ENCODE measurements at regions not wholly inside any gene's neighbourhood (a gene's known extent, or its start where the extent isn't known, plus 50 kb on each side); places are given as distances from the start of the nearest gene placed in this dataset.
"Not testable (repeated sequence)": the region's sequence is repeated elsewhere in the genome, so short reads cannot be mapped to it uniquely, and the experiment has no call there.

DNA sequence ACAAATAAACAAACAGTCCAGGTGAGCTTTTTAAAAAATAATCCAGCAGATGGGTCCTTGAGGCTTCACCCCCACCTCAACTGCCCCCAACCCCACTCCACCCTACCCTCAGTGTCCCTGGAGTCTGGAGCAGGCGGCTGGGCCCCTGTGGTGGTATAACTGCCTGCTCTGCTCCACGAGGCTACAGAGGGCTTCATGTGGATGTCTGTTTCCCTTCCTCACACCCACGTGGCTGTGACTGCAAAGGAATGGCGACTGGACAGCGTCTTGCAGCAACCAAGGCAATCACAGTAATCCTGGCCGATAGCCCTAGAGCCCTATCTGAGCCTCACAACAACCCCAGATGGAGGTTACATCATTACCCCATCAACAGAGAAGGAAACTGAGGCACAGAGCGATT is 76.5 kb downstream of the SLC2A10 start:
- intact Hi-C loops (cut with DNase I, micrococcal nuclease), result no loop called here
- no peaks in the 10 kb centered on the region for H3K36me3 ChIP-seq (ENCODE audit: low read depth)
- ATAC-seq (no peak), DNase-seq (no peak)
- H3K4me1 ChIP-seq (ENCODE audit: low read depth), result no peaks in the 10 kb centered on the region
- no peak overlapping the region for H3K4me3 ChIP-seq
- TF ChIP-seq, protein P1, sequence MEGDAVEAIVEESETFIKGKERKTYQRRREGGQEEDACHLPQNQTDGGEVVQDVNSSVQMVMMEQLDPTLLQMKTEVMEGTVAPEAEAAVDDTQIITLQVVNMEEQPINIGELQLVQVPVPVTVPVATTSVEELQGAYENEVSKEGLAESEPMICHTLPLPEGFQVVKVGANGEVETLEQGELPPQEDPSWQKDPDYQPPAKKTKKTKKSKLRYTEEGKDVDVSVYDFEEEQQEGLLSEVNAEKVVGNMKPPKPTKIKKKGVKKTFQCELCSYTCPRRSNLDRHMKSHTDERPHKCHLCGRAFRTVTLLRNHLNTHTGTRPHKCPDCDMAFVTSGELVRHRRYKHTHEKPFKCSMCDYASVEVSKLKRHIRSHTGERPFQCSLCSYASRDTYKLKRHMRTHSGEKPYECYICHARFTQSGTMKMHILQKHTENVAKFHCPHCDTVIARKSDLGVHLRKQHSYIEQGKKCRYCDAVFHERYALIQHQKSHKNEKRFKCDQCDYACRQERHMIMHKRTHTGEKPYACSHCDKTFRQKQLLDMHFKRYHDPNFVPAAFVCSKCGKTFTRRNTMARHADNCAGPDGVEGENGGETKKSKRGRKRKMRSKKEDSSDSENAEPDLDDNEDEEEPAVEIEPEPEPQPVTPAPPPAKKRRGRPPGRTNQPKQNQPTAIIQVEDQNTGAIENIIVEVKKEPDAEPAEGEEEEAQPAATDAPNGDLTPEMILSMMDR (IDR thresholded peaks at IDR 0.05), result no peak
- no peaks in the 10 kb centered on the region for H3K9me3 ChIP-seq

- no peak for DNase-seq
- Histone ChIP-seq H3K9me3 (no peaks in the 10 kb centered on the region), H3K36me3 (ENCODE audit: low read depth) (no peaks in the 10 kb centered on the region), H3K4me3 (no peak overlapping the region), H3K4me1 (ENCODE audit: low read depth) (no peaks in the 10 kb centered on the region)
- ATAC-seq, result no peak
- intact Hi-C loops (cut with DNase I, micrococcal nuclease), result no loop called here
- TF ChIP-seq, protein P1 (IDR thresholded peaks at IDR 0.05), result no peak
Observed at GRCh38 chr20:46786566-46786965, 77.1 kb downstream of the SLC2A10 start.

- H3K9me3 ChIP-seq, result no peaks in the 10 kb centered on the region
- ATAC-seq, result no peak
- TF ChIP-seq, protein P1 (IDR thresholded peaks at IDR 0.05), result no peak
- no peak for DNase-seq
- H3K36me3 ChIP-seq (ENCODE audit: low read depth), result no peaks in the 10 kb centered on the region
- intact Hi-C loops (cut with DNase I, micrococcal nuclease), result no loop called here
- H3K4me3 ChIP-seq, result no peak overlapping the region
- no peaks in the 10 kb centered on the region for H3K4me1 ChIP-seq (ENCODE audit: low read depth)
Observed at GRCh38 chr20:46787991-46788762, 78.7 kb downstream of the SLC2A10 start.

DNA sequence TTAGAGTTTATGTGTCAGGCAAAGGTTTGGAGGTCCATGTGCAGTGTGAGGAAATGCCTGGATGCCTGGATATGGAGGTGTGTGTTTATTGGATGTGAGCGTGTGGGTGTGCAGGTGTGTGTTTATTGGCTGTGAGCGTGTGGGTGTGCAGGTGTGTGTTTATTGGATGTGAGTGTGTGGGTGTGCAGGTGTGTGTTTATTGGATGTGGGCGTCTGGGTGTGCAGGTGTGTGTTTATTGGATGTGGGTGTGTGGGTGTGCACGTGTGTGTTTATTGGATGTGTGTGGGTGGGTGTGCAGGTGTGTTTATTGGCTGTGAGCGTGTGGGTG is 79.3 kb downstream of the SLC2A10 start:
- H3K4me1 ChIP-seq (ENCODE audit: low read depth); intact Hi-C loops (cut with DNase I, micrococcal nuclease); ATAC-seq; H3K4me3 ChIP-seq; H3K9me3 ChIP-seq; H3K36me3 ChIP-seq (ENCODE audit: low read depth); DNase-seq: not testable (repeated sequence)

- DNase-seq (no peak), ATAC-seq (no peak)
- no peaks in the 10 kb centered on the region for H3K4me1 ChIP-seq (ENCODE audit: low read depth)
- H3K36me3 ChIP-seq (ENCODE audit: low read depth), result no peaks in the 10 kb centered on the region
- no peaks in the 10 kb centered on the region for H3K9me3 ChIP-seq
- intact Hi-C loops (cut with DNase I, micrococcal nuclease), result no loop called here
- no peak overlapping the region for H3K4me3 ChIP-seq
- TF ChIP-seq, protein P1 (IDR thresholded peaks at IDR 0.05), result no peak
Observed at GRCh38 chr20:46789339-46790028, 80.0 kb downstream of the SLC2A10 start.

DNA sequence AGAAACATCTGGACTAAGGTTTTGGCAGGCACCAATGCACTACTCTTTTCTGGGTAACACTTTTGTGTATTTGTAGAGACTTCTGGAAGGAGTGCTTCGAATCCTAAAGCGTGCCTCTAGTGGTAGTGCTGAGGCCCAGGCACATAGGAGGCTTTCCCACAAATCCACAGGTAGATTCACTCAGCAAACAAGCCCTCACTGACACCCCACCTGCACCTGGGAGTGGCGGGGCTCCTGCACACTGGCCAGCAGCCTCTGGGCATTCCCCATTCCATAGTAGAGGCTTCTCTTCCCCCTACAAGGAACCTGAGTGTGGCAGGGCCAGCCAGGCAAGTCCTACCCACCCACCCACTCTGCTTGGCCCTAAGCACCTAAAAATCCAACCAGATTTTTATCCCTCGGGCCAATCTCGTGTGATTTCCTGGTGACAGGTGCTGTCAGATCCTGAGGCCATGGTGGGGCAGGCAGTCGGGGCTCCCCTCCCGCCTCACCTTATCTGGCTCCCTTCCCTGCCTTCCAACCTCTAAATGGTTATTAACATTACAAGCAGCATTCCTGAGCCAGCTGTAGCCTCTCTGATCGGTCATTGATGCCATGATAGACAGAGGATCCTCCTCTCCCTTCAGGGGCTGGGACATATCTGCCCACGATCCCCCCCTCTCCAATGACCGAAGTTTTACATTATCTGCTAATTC is 82.4 kb downstream of the SLC2A10 start:
- no peaks in the 10 kb centered on the region for H3K4me1 ChIP-seq (ENCODE audit: low read depth)
- DNase-seq (no peak), ATAC-seq (no peak)
- TF ChIP-seq, protein P1 (IDR thresholded peaks at IDR 0.05), result no peak
- no peaks in the 10 kb centered on the region for H3K9me3 ChIP-seq
- no peak overlapping the region for H3K4me3 ChIP-seq
- intact Hi-C loops (cut with DNase I, micrococcal nuclease), result no loop called here
- H3K36me3 ChIP-seq (ENCODE audit: low read depth), result no peaks in the 10 kb centered on the region

Data from mucosa of descending colon (tissue), 3 donors.